ENCODE measurements at regions not wholly inside any gene's neighbourhood (a gene's known extent, or its start where the extent isn't known, plus 50 kb on each side); places are given as distances from the start of the nearest gene placed in this dataset.
A peak's percentile ranks its signal among the peaks of the same experiment; 100 is the strongest.

GRCh38 chr11:15300341-15300740 is 185.6 kb downstream of the INSC start:
- ChIA-PET POLR2A (interaction anchor here (0.7 kb wide), 1 partner anchor 1307 kb away, joined by 3 read pairs; no protein-coding TSS in a partner anchor), CTCF (interaction anchor here (0.6 kb wide), 2 partner anchors 13 to 349 kb away, joined by 3 read pairs; no protein-coding TSS in a partner anchor)
- no peak for DNase-seq (ENCODE audit: unreplicated experiment)
- Mint-ChIP-seq H3K4me3 (ENCODE audit: unreplicated experiment) (no peak overlapping the region), H3K27me3 (ENCODE audit: insufficient read depth, unreplicated experiment) (peaks cover 11% of the 10 kb centered on the region), H3K27ac (ENCODE audit: low read depth, unreplicated experiment) (no peak overlapping the region), H3K36me3 (ENCODE audit: insufficient read depth, unreplicated experiment) (no peaks in the 10 kb centered on the region), H3K9me3 (ENCODE audit: unreplicated experiment) (no peaks in the 10 kb centered on the region), H3K4me1 (ENCODE audit: insufficient read depth, unreplicated experiment) (no peaks in the 10 kb centered on the region)
- no peak for TF ChIP-seq CTCF (IDR thresholded peaks at IDR 0.05; ENCODE audit: unreplicated experiment)
- BruUV-seq (replicated peaks) = no TSS peak
- intact Hi-C loops (cut with micrococcal nuclease) = no loop called here

- BruUV-seq (replicated peaks) = no TSS peak
Measured at GRCh38 chr11:15307619-15308024, 192.9 kb downstream of the INSC start.

GRCh38 chr11:15308840-15309239 is 194.1 kb downstream of the INSC start:
- ChIA-PET CTCF (no interaction called here), POLR2A (no interaction called here)
- no peak overlapping the region for H3K4me3 Mint-ChIP-seq (ENCODE audit: unreplicated experiment)
- intact Hi-C loops (cut with micrococcal nuclease) = no loop called here
- H3K27ac Mint-ChIP-seq (ENCODE audit: low read depth, unreplicated experiment) = no peak overlapping the region
- H3K36me3 Mint-ChIP-seq (ENCODE audit: insufficient read depth, unreplicated experiment) = no peaks in the 10 kb centered on the region
- no TSS peak for BruUV-seq (replicated peaks)
- no peak for TF ChIP-seq CTCF (IDR thresholded peaks at IDR 0.05; ENCODE audit: unreplicated experiment)
- H3K4me1 Mint-ChIP-seq (ENCODE audit: insufficient read depth, unreplicated experiment) = no peaks in the 10 kb centered on the region
- peaks cover 8% of the 10 kb centered on the region for H3K27me3 Mint-ChIP-seq (ENCODE audit: insufficient read depth, unreplicated experiment)
- no peaks in the 10 kb centered on the region for H3K9me3 Mint-ChIP-seq (ENCODE audit: unreplicated experiment)
- no peak for DNase-seq (ENCODE audit: unreplicated experiment)

More at GRCh38 chr11:15307619-15308024, 192.9 kb downstream of the INSC start:
- intact Hi-C loops (cut with micrococcal nuclease) = no loop called here
- POLR2A ChIA-PET = no interaction called here
- no peak for DNase-seq (ENCODE audit: unreplicated experiment)
- H3K4me1 Mint-ChIP-seq (ENCODE audit: insufficient read depth, unreplicated experiment) = no peaks in the 10 kb centered on the region
- H3K4me3 Mint-ChIP-seq (ENCODE audit: unreplicated experiment) = no peak overlapping the region
- no peak for TF ChIP-seq CTCF (IDR thresholded peaks at IDR 0.05; ENCODE audit: unreplicated experiment)
- H3K9me3 Mint-ChIP-seq (ENCODE audit: unreplicated experiment) = no peaks in the 10 kb centered on the region
- H3K27ac Mint-ChIP-seq (ENCODE audit: low read depth, unreplicated experiment) = no peak overlapping the region
- no peaks in the 10 kb centered on the region for H3K36me3 Mint-ChIP-seq (ENCODE audit: insufficient read depth, unreplicated experiment)
- CTCF ChIA-PET = no interaction called here
- peaks cover 8% of the 10 kb centered on the region for H3K27me3 Mint-ChIP-seq (ENCODE audit: insufficient read depth, unreplicated experiment)

- H3K9me3 Mint-ChIP-seq (ENCODE audit: unreplicated experiment) = no peaks in the 10 kb centered on the region
- peaks cover 8% of the 10 kb centered on the region for H3K27me3 Mint-ChIP-seq (ENCODE audit: insufficient read depth, unreplicated experiment)
- intact Hi-C loops (cut with micrococcal nuclease) = no loop called here
- no peaks in the 10 kb centered on the region for H3K36me3 Mint-ChIP-seq (ENCODE audit: insufficient read depth, unreplicated experiment)
- DNase-seq (ENCODE audit: unreplicated experiment) = peak; percentile 50
- H3K27ac Mint-ChIP-seq (ENCODE audit: low read depth, unreplicated experiment) = no peak overlapping the region
- TF ChIP-seq CTCF (IDR thresholded peaks at IDR 0.05; ENCODE audit: unreplicated experiment) = no peak
- CTCF ChIA-PET = interaction anchor here (1.7 kb wide), 1 partner anchor 29 kb away, joined by 3 read pairs; no protein-coding TSS in a partner anchor
- no peaks in the 10 kb centered on the region for H3K4me1 Mint-ChIP-seq (ENCODE audit: insufficient read depth, unreplicated experiment)
- no TSS peak for BruUV-seq (replicated peaks)
- POLR2A ChIA-PET = no interaction called here
- H3K4me3 Mint-ChIP-seq (ENCODE audit: unreplicated experiment) = no peak overlapping the region
Measured at GRCh38 chr11:15309296-15309695, 194.6 kb downstream of the INSC start.
